K562 (cell line): ENCODE measurements at regions not wholly inside any gene's neighbourhood (a gene's known extent, or its start where the extent isn't known, plus 50 kb on each side); places are given as distances from the start of the nearest gene placed in this dataset.

Source experiments
- ATAC-seq: fragments of 200-7000 bp; cut with Tn5 transposase; 3 replicates; pipeline ENCODE4 v1.9.1; 2020; ENCODE audit warnings: moderate library complexity
- BruUV-seq: library from RNA; stranded (reverse); fragments of 400-500 nt; replicated peaks from 2 replicates; lab custom pipeline; 2021; lab: Mats Ljungman, UMichigan
- CTCF ChIA-PET: fragments of 300-600 bp; formaldehyde crosslinking; extraction: SDS; loops from one replicate; lab custom pipeline; 2021; ENCODE audit warnings: low intra/inter-chr PET ratio; lab: Yijun Ruan, JAX
- POLR2A ChIA-PET: fragments of 300-600, 350-650 bp; sonication (Branson Sonifier 250); formaldehyde crosslinking; extraction: SDS; loops from one replicate; lab custom pipeline; 2021; ENCODE audit warnings: antibody characterized with exemption, inconsistent platforms; lab: Yijun Ruan, JAX
- DNase-seq, 4 experiments: peaks; one replicate each; pipeline versions ENCODE4 v3.0.0 to v3.0.0-alpha.2; 2011 to 2018; ENCODE audit warnings: low spot score in 3 of 4, mixed read lengths in 3 of 4; ENCODE audit errors: extremely low read depth in 1 of 4
- FAIRE-seq: peaks from 2 replicates; lab custom pipeline; 2011; peaks lifted over from hg19 to GRCh38; lab: Jason Lieb, UNC
- H2AFZ ChIP-seq: 2 replicates; pipeline ENCODE4 v1.6.0; 2011; ENCODE audit warnings: low read depth, low read length, control low read depth, inconsistent platforms
- H3K27ac ChIP-seq: fragments of 200-600 bp; 3 replicates; pipeline ENCODE4 v1.8.0; 2011; ENCODE audit warnings: low read depth, mild to moderate bottlenecking, control low read depth, inconsistent platforms, low read length, moderate library complexity, mixed read lengths; ENCODE audit errors: extremely low read depth
- H3K27me3 ChIP-seq, 2 experiments: fragments of 300-600 bp in 1 of 2; 2 replicates in 1 of 2; 3 replicates in 1 of 2; pipeline versions ENCODE4 v1.6.0 to v1.8.0; 2011; ENCODE audit warnings: inconsistent platforms in 2 of 2, low read length in 2 of 2, mild to moderate bottlenecking in 1 of 2, mixed read lengths in 1 of 2, moderate library complexity in 1 of 2; ENCODE audit not compliant: control insufficient read depth in 2 of 2, insufficient read depth in 2 of 2
- H3K36me3 ChIP-seq: fragments of 300-600 bp; 3 replicates; pipeline ENCODE4 v1.8.0; 2011; ENCODE audit warnings: mild to moderate bottlenecking, low read length, inconsistent platforms; ENCODE audit not compliant: control insufficient read depth, insufficient read depth
- H3K4me1 ChIP-seq, 2 experiments: fragments of 200-600 bp in 1 of 2; replicated peaks in 1 of 2; 2 replicates in 1 of 2; 3 replicates in 1 of 2; pipeline versions ENCODE4 v1.5.1 to v1.8.0; 2011; ENCODE audit warnings: inconsistent platforms in 2 of 2, low read length in 2 of 2, mild to moderate bottlenecking in 1 of 2, mixed read lengths in 1 of 2, moderate library complexity in 1 of 2; ENCODE audit not compliant: control insufficient read depth in 2 of 2, insufficient read depth in 2 of 2
- H3K4me2 ChIP-seq: 2 replicates; pipeline ENCODE4 v1.6.1; 2011; ENCODE audit warnings: low read length, control low read depth, inconsistent platforms, mixed read lengths; ENCODE audit not compliant: insufficient read depth
- H3K4me3 ChIP-seq: fragments of 200-600 bp; sonication (generic), shearing (Covaris generic); 2 replicates; pipeline ENCODE4 v1.5.1; 2016; ENCODE audit warnings: control low read depth, inconsistent platforms
- H3K79me2 ChIP-seq: fragments of 200-600 bp; 3 replicates; pipeline ENCODE4 v1.8.0; 2011; ENCODE audit warnings: low read length, inconsistent platforms; ENCODE audit not compliant: control insufficient read depth, insufficient read depth
- H3K9ac ChIP-seq, 2 experiments: 2 replicates each; pipeline versions ENCODE4 v1.6.0 to v1.6.1; 2011; ENCODE audit warnings: low read depth in 2 of 2, low read length in 2 of 2, control low read depth in 1 of 2, inconsistent platforms in 1 of 2, mild to moderate bottlenecking in 1 of 2, mixed read lengths in 1 of 2; ENCODE audit not compliant: insufficient read depth in 1 of 2
- H3K9me1 ChIP-seq: one replicate; pipeline ENCODE4 v1.6.0; 2011; ENCODE audit warnings: inconsistent platforms, mild to moderate bottlenecking, low read length, moderate library complexity; ENCODE audit not compliant: control insufficient read depth, insufficient read depth
- H3K9me3 ChIP-seq: replicated peaks from 2 replicates; pipeline ENCODE4 v1.5.1; 2011; ENCODE audit warnings: low read depth, low read length, inconsistent platforms; ENCODE audit not compliant: control insufficient read depth, insufficient read depth
- H4K20me1 ChIP-seq: replicated peaks from 2 replicates; pipeline ENCODE4 v1.6.1; 2011; ENCODE audit warnings: low read length, inconsistent platforms, mixed read lengths; ENCODE audit not compliant: control insufficient read depth, insufficient read depth
- CBFA2T2 ChIP-seq: fragments of 450-650 bp; conservative IDR thresholded peaks from 2 replicates; pipeline ENCODE4 v1.6.1; 2017; ENCODE audit warnings: mild to moderate bottlenecking
- CBFA2T3 ChIP-seq: fragments of 450-650 bp; IDR thresholded peaks from 2 replicates; pipeline ENCODE4 v1.6.1; 2017
- DMBX1 ChIP-seq: fragments of 250-450 bp; sonication (Bioruptor Pico); IDR thresholded peaks from 2 replicates; pipeline ENCODE4 v1.8.0; 2022; ENCODE audit warnings: inconsistent platforms, mild to moderate bottlenecking, moderate library complexity, borderline replicate concordance
- HMBOX1 ChIP-seq: sonication (generic); IDR thresholded peaks from 2 replicates; pipeline ENCODE4 v1.6.1; 2016
- KDM4B ChIP-seq, 2 experiments: fragments of 450-650 bp in 1 of 2; sonication (generic) in 1 of 2; IDR thresholded peaks; 2 replicates each; pipeline ENCODE4 v1.6.1; 2016 to 2017; ENCODE audit warnings: borderline replicate concordance in 2 of 2, antibody characterized with exemption in 1 of 2, low read depth in 1 of 2, mild to moderate bottlenecking in 1 of 2
- MAFG ChIP-seq: fragments of 450-650 bp; conservative IDR thresholded peaks from 2 replicates; pipeline ENCODE4 v1.6.1; 2016; ENCODE audit warnings: missing genetic modification characterization, missing compliant biosample characterization
- MEF2A ChIP-seq: IDR thresholded peaks from 2 replicates; pipeline ENCODE4 v1.6.1; 2011; ENCODE audit warnings: low read depth, mild to moderate bottlenecking, low read length, moderate library complexity; ENCODE audit not compliant: control insufficient read depth
- MITF ChIP-seq: IDR thresholded peaks from 2 replicates; pipeline ENCODE4 v1.6.1; 2014; ENCODE audit warnings: antibody characterized with exemption
- TAL1 ChIP-seq: fragments of 450-650 bp; IDR thresholded peaks from 2 replicates; pipeline ENCODE4 v1.6.1; 2016; ENCODE audit warnings: mild to moderate bottlenecking
- THRAP3 ChIP-seq: fragments of 450-650 bp; IDR thresholded peaks from 2 replicates; pipeline ENCODE4 v1.6.1; 2016; ENCODE audit warnings: mild to moderate bottlenecking, inconsistent platforms, borderline replicate concordance
- ZNF717 ChIP-seq: fragments of 250-450 bp; sonication (Bioruptor Pico); IDR thresholded peaks from 2 replicates; pipeline ENCODE4 v1.5.0; 2021
- WGBS: fragments of 100-300 bp; shearing (Covaris generic); methylation state at CpG from one replicate; pipeline ENCODE4 v1.1.6; 2016; ENCODE audit warnings: low coverage, mixed read lengths; ENCODE audit not compliant: insufficient coverage; ENCODE audit errors: missing lambda C conversion rate; 5-methylcytosine and 5-hydroxymethylcytosine counted together
- in situ Hi-C: fragments of 300-500 bp; cut with MboI; formaldehyde crosslinking; loops from 4 replicates; pipeline ENCODE4 v1.15.0; 2018; ENCODE audit warnings: inconsistent platforms, mixed read lengths
- intact Hi-C: fragments of 100-400 bp; cut with micrococcal nuclease; formaldehyde crosslinking; loops from 2 replicates; pipeline ENCODE4 v1.14.2; 2022

GRCh38 chr4:123585111-123585510 is 188.5 kb downstream of the SPRY1 start:
- FAIRE-seq (no peak), ATAC-seq (no peak), DNase-seq (no peak)
- in situ Hi-C loops (no loop called here), intact Hi-C loops (no loop called here)
- no peak overlapping the region for H3K27ac ChIP-seq
- no TSS peak for BruUV-seq
- H4K20me1 ChIP-seq = no peaks in the 10 kb centered on the region
- H3K27me3 ChIP-seq = no peaks in the 10 kb centered on the region
- H3K9ac ChIP-seq = no peak overlapping the region
- TF ChIP-seq ZNF717 (CRISPR knock-in tag) = no peak
- H3K4me1 ChIP-seq = peaks cover 0 to 9% of the 10 kb centered on the region in 2 experiments; a peak in 2 of 5 replicates
- H2AFZ ChIP-seq = no peak overlapping the region
- H3K9me1 ChIP-seq = no peaks in the 10 kb centered on the region
- H3K36me3 ChIP-seq = no peaks in the 10 kb centered on the region
- 21% methylated on average over 2 of the region's 2 CpGs for WGBS
- CTCF ChIA-PET = no interaction called here
- no peaks in the 10 kb centered on the region for H3K79me2 ChIP-seq
- H3K4me2 ChIP-seq = no peak overlapping the region
- POLR2A ChIA-PET = no interaction called here
- no peak overlapping the region for H3K4me3 ChIP-seq
- H3K9me3 ChIP-seq = no peaks in the 10 kb centered on the region

- CTCF ChIA-PET = no interaction called here
- Histone ChIP-seq H4K20me1 (no peaks in the 10 kb centered on the region), H3K9me3 (no peaks in the 10 kb centered on the region), H3K9me1 (no peaks in the 10 kb centered on the region), H3K27ac (no peak overlapping the region), H3K79me2 (no peaks in the 10 kb centered on the region), H3K36me3 (no peaks in the 10 kb centered on the region), H3K4me3 (no peak overlapping the region), H3K4me1 (peaks cover 0 to 9% of the 10 kb centered on the region in 2 experiments; a peak in 2 of 5 replicates), H2AFZ (peak overlapping the region; percentile 84), H3K9ac (no peak overlapping the region), H3K4me2 (peak overlapping the region; percentile 34), H3K27me3 (no peaks in the 10 kb centered on the region)
- intact Hi-C loops (no loop called here), in situ Hi-C loops (no loop called here)
- POLR2A ChIA-PET = no interaction called here
- DNase-seq (peak in 1 of 4 experiments; percentile 18), ATAC-seq (peak; percentile 73), FAIRE-seq (peak; percentile 69)
- 5% methylated on average over 8 of the region's 8 CpGs for WGBS
- no TSS peak for BruUV-seq
- TF ChIP-seq MAFG (tag) (no peak), TAL1 (0 out of 2 replicates have a peak, but pooled peaks have one; percentile 14), KDM4B (IDR thresholded peaks at IDR 0.05; ENCODE audit: borderline replicate concordance in 2 of 2, low read depth in 1 of 2) (no peak), CBFA2T2 (0 out of 2 replicates have a peak, but pooled peaks have one; percentile 20), CBFA2T3 (peak; percentile 55), DMBX1 (CRISPR knock-in tag) (no peak), MITF (0 out of 2 replicates have a peak, but pooled peaks have one; percentile 24), HMBOX1 (peak; percentile 37; the same call in 1 of the 2 replicates), THRAP3 (no peak), MEF2A (peak; percentile 53; the same call in 1 of the 2 replicates)
Observed at GRCh38 chr4:123587983-123588494, 191.4 kb downstream of the SPRY1 start.
